ENCODE measurements at regions not wholly inside any gene's neighbourhood (a gene's known extent, or its start where the extent isn't known, plus 50 kb on each side); places are given as distances from the start of the nearest gene placed in this dataset.

GRCh38 chr9:108360304-108360703, 495.5 kb downstream of the ACTL7B start:
- H3K27me3 ChIP-seq (ENCODE audit: control insufficient read depth in 3 of 3, insufficient read depth in 3 of 3, low read length in 2 of 3) = no peaks in the 10 kb centered on the region
- H3K27ac ChIP-seq (ENCODE audit: low read depth in 1 of 2, low read length in 1 of 2) = no peak overlapping the region
- no peak overlapping the region for H3K4me3 ChIP-seq
- H3K4me1 ChIP-seq (ENCODE audit: control insufficient read depth in 5 of 5, insufficient read depth in 5 of 5, low read length in 5 of 5) = peaks cover 0 to 10% (median 0%) of the 10 kb centered on the region in 5 donors
- TF ChIP-seq CTCF (IDR thresholded peaks at IDR 0.05; ENCODE audit: control extremely low read depth, extremely low read depth) = no peak
- DNase-seq = no peak
- H3K9ac ChIP-seq (ENCODE audit: insufficient read depth in 1 of 2, low read length in 2 of 2) = no peak overlapping the region
- WGBS, 2 donors = 93 to 96% methylated on average over 3 of the region's 3 CpGs
- no peak for ATAC-seq (ENCODE audit: insufficient read depth, low FRiP score)
- H3K9me3 ChIP-seq (ENCODE audit: control insufficient read depth in 4 of 4, insufficient read depth in 3 of 4, low read length in 3 of 4) = no peaks in the 10 kb centered on the region
- H3K36me3 ChIP-seq (ENCODE audit: control insufficient read depth in 4 of 4, insufficient read depth in 4 of 4, low read length in 4 of 4) = no peaks in the 10 kb centered on the region

- 75 to 91% methylated on average over 2 of the region's 2 CpGs for WGBS, 2 donors
- H3K4me1 ChIP-seq (ENCODE audit: control insufficient read depth in 5 of 5, insufficient read depth in 5 of 5, low read length in 5 of 5) = peaks cover 0 to 10% (median 0%) of the 10 kb centered on the region in 5 donors
- no peaks in the 10 kb centered on the region for H3K27me3 ChIP-seq (ENCODE audit: control insufficient read depth in 3 of 3, insufficient read depth in 3 of 3, low read length in 2 of 3)
- DNase-seq (no peak), ATAC-seq (ENCODE audit: insufficient read depth, low FRiP score) (no peak)
- no peak for TF ChIP-seq CTCF (IDR thresholded peaks at IDR 0.05; ENCODE audit: control extremely low read depth, extremely low read depth)
- H3K27ac ChIP-seq (ENCODE audit: low read depth in 1 of 2, low read length in 1 of 2) = no peak overlapping the region
- H3K9ac ChIP-seq (ENCODE audit: insufficient read depth in 1 of 2, low read length in 2 of 2) = no peak overlapping the region
- no peaks in the 10 kb centered on the region for H3K9me3 ChIP-seq (ENCODE audit: control insufficient read depth in 4 of 4, insufficient read depth in 3 of 4, low read length in 3 of 4)
- no peaks in the 10 kb centered on the region for H3K36me3 ChIP-seq (ENCODE audit: control insufficient read depth in 4 of 4, insufficient read depth in 4 of 4, low read length in 4 of 4)
- no peak overlapping the region for H3K4me3 ChIP-seq
Observed at GRCh38 chr9:108356806-108357205, 499.0 kb downstream of the ACTL7B start.

- ATAC-seq (ENCODE audit: insufficient read depth, low FRiP score) = no peak
- no peak for TF ChIP-seq CTCF (IDR thresholded peaks at IDR 0.05; ENCODE audit: control extremely low read depth, extremely low read depth)
Observed at GRCh38 chr9:108351571-108351970, 504.2 kb downstream of the ACTL7B start.

More at GRCh38 chr9:108351571-108351970, 504.2 kb downstream of the ACTL7B start:
- WGBS, 2 donors = 80 to 95% methylated on average over 5 of the region's 5 CpGs
- H3K9me3 ChIP-seq (ENCODE audit: control insufficient read depth in 4 of 4, insufficient read depth in 3 of 4, low read length in 3 of 4) = no peaks in the 10 kb centered on the region
- no peak overlapping the region for H3K9ac ChIP-seq (ENCODE audit: insufficient read depth in 1 of 2, low read length in 2 of 2)
- H3K27ac ChIP-seq (ENCODE audit: low read depth in 1 of 2, low read length in 1 of 2) = no peak overlapping the region
- H3K4me3 ChIP-seq = no peak overlapping the region
- no peaks in the 10 kb centered on the region for H3K4me1 ChIP-seq (ENCODE audit: control insufficient read depth in 5 of 5, insufficient read depth in 5 of 5, low read length in 5 of 5)
- DNase-seq = no peak
- no peaks in the 10 kb centered on the region for H3K36me3 ChIP-seq (ENCODE audit: control insufficient read depth in 4 of 4, insufficient read depth in 4 of 4, low read length in 4 of 4)
- H3K27me3 ChIP-seq (ENCODE audit: control insufficient read depth in 3 of 3, insufficient read depth in 3 of 3, low read length in 2 of 3) = no peaks in the 10 kb centered on the region
